Thoracic aorta (tissue), 2 donors: ENCODE measurements at regions not wholly inside any gene's neighbourhood (a gene's known extent, or its start where the extent isn't known, plus 50 kb on each side); places are given as distances from the start of the nearest gene placed in this dataset.

ENCODE experiments used
- ATAC-seq: fragments of 150-250 bp; one replicate; pipeline ENCODE4 v1.8.0; 2017; ENCODE audit warnings: low read depth; ENCODE audit not compliant: insufficient number of reproducible peaks, low FRiP score
- DNase-seq: peaks from one replicate; pipeline ENCODE4 v3.0.0-alpha.2; 2020; ENCODE audit warnings: low spot score
- H3K27ac ChIP-seq, 2 donors: fragments of 200-600 bp; sonication (generic); 1 replicate in 1 of 2; 2 replicates in 1 of 2; pipeline ENCODE4 v1.5.1; 2016; ENCODE audit warnings: mild to moderate bottlenecking in 2 of 2, moderate library complexity in 2 of 2
- H3K27me3 ChIP-seq: fragments of 200-600 bp; sonication (generic); replicated peaks from 2 replicates; pipeline ENCODE4 v1.6.0; 2016; ENCODE audit warnings: mild to moderate bottlenecking; ENCODE audit not compliant: insufficient read depth
- H3K36me3 ChIP-seq: fragments of 200-600 bp; sonication (generic); one replicate; pipeline ENCODE4 v1.5.1; 2016
- H3K4me1 ChIP-seq, 2 donors: fragments of 200-600 bp; sonication (generic); 1 replicate in 1 of 2; 2 replicates in 1 of 2; pipeline versions ENCODE4 v1.5.1 to v1.6.0; 2016; ENCODE audit warnings: low read depth in 2 of 2, mild to moderate bottlenecking in 1 of 2; ENCODE audit not compliant: control insufficient read depth in 1 of 2
- H3K4me3 ChIP-seq: fragments of 200-600 bp; sonication (generic); 2 replicates; pipeline ENCODE4 v1.5.1; 2016; ENCODE audit warnings: mild to moderate bottlenecking
- H3K9me3 ChIP-seq: fragments of 200-600 bp; sonication (generic); 2 replicates; pipeline ENCODE4 v1.5.1; 2016
- CTCF ChIP-seq: fragments of 200-600 bp; sonication (generic); IDR thresholded peaks from one replicate; pipeline ENCODE4 v1.5.1; 2019; ENCODE audit warnings: antibody characterized with exemption

- no peak for TF ChIP-seq CTCF
- Histone ChIP-seq H3K27me3 (no peaks in the 10 kb centered on the region), H3K27ac (no peak overlapping the region), H3K4me3 (no peak overlapping the region), H3K36me3 (no peaks in the 10 kb centered on the region), H3K4me1 (no peaks in the 10 kb centered on the region), H3K9me3 (no peaks in the 10 kb centered on the region)
- ATAC-seq, result no peak
- no peak for DNase-seq
Observed at GRCh38 chrX:13254870-13255269, 65.0 kb downstream of the ATXN3L start.

- Histone ChIP-seq H3K4me3 (no peak overlapping the region), H3K27ac (peak overlapping the region in 1 of 2 donors; percentile 35), H3K4me1 (no peaks in the 10 kb centered on the region), H3K36me3 (no peaks in the 10 kb centered on the region), H3K9me3 (no peaks in the 10 kb centered on the region), H3K27me3 (no peaks in the 10 kb centered on the region)
- DNase-seq, result no peak
- TF ChIP-seq CTCF, result no peak
- ATAC-seq, result no peak
Observed at GRCh38 chrX:13254076-13254785, 65.6 kb downstream of the ATXN3L start.

GRCh38 chrX:13253223-13253622 lies 66.6 kb downstream of the ATXN3L start:
- peak overlapping the region in 1 of 2 donors; percentile 8 for H3K27ac ChIP-seq
- H3K4me3 ChIP-seq, result no peak overlapping the region
- no peak for ATAC-seq
- no peaks in the 10 kb centered on the region for H3K36me3 ChIP-seq
- no peaks in the 10 kb centered on the region for H3K9me3 ChIP-seq
- no peak for TF ChIP-seq CTCF
- no peaks in the 10 kb centered on the region for H3K27me3 ChIP-seq
- peaks cover 0 to 9% of the 10 kb centered on the region in 2 donors for H3K4me1 ChIP-seq
- no peak for DNase-seq

- Histone ChIP-seq H3K27me3 (no peaks in the 10 kb centered on the region), H3K27ac (no peak overlapping the region), H3K9me3 (no peaks in the 10 kb centered on the region), H3K4me1 (peaks cover 0 to 11% of the 10 kb centered on the region in 2 donors), H3K36me3 (no peaks in the 10 kb centered on the region), H3K4me3 (no peak overlapping the region)
- no peak for ATAC-seq
- DNase-seq, result no peak
- no peak for TF ChIP-seq CTCF
Observed at GRCh38 chrX:13252726-13253125, 67.1 kb downstream of the ATXN3L start.

GRCh38 chrX:13250826-13251580 lies 68.8 kb downstream of the ATXN3L start:
- H3K4me3 ChIP-seq, result no peak overlapping the region
- TF ChIP-seq CTCF, result no peak
- no peak for DNase-seq
- peak overlapping the region in 1 of 2 donors; percentile 17 for H3K27ac ChIP-seq
- no peaks in the 10 kb centered on the region for H3K27me3 ChIP-seq
- H3K9me3 ChIP-seq, result no peaks in the 10 kb centered on the region
- H3K36me3 ChIP-seq, result no peaks in the 10 kb centered on the region
- H3K4me1 ChIP-seq, result peaks cover 0 to 11% of the 10 kb centered on the region in 2 donors
- no peak for ATAC-seq
